Adrenal gland (tissue), 9 donors: ENCODE measurements at regions not wholly inside any gene's neighbourhood (a gene's known extent, or its start where the extent isn't known, plus 50 kb on each side); places are given as distances from the start of the nearest gene placed in this dataset.

Source experiments
- DNase-seq, 7 donors: peaks; one replicate each; pipeline ENCODE4 v3.0.0-alpha.2; 2019 to 2020
- H3K27ac ChIP-seq, 5 donors: fragments of 200-600 bp; sonication (generic) in 4 of 5; 1 replicate in 3 of 5; 2 replicates in 2 of 5; pipeline versions ENCODE4 v1.5.1 to v1.8.0; 2016 to 2020; ENCODE audit warnings: mild to moderate bottlenecking in 1 of 5
- H3K27me3 ChIP-seq: fragments of 200-600 bp; 2 replicates; pipeline ENCODE4 v1.8.0; 2021
- H3K36me3 ChIP-seq, 2 donors: fragments of 200-600 bp; replicated peaks in 1 of 2; 1 replicate in 1 of 2; 2 replicates in 1 of 2; pipeline versions ENCODE4 v1.5.1 to v1.8.0; 2018 to 2022
- H3K4me1 ChIP-seq, 2 donors: fragments of 200-600 bp; replicated peaks in 1 of 2; 1 replicate in 1 of 2; 2 replicates in 1 of 2; pipeline versions ENCODE4 v1.5.1 to v1.8.0; 2018 to 2021
- H3K4me3 ChIP-seq, 4 donors: fragments of 200-600 bp; sonication (generic) in 3 of 4; one replicate each; pipeline ENCODE4 v1.5.1; 2016 to 2018
- H3K9me3 ChIP-seq, 3 donors: fragments of 200-600 bp; sonication (generic) in 1 of 3; replicated peaks in 1 of 3; 1 replicate in 2 of 3; 2 replicates in 1 of 3; pipeline versions ENCODE4 v1.5.1 to v1.8.0; 2016 to 2021
- POLR2A ChIP-seq, 2 donors: fragments of 450-650 bp; IDR thresholded peaks; one replicate each; pipeline ENCODE4 v1.6.1; 2017; ENCODE audit warnings: antibody characterized with exemption in 2 of 2, mild to moderate bottlenecking in 2 of 2, moderate library complexity in 1 of 2
- WGBS, 4 donors: extraction: QIAGEN DNeasy Blood & Tissue Kit in 2 of 4; methylation state at CpG; one replicate each; pipeline versions ENCODE4 v1.1.5 to v1.1.7; 2013 to 2017; 5-methylcytosine and 5-hydroxymethylcytosine counted together
- intact Hi-C, 2 donors: fragments of 100-400 bp; cut with DNase I; formaldehyde crosslinking; loops; one replicate each; pipeline versions ENCODE4 v1.14.1 to v1.15.0; 2022 to 2023
- TF ChIP-seq, protein P1 (sequence below), 6 experiments: fragments of 450-650 bp in 4 of 6; fragments of 200-600 bp in 2 of 6; sonication (generic) in 1 of 6; IDR thresholded peaks; 1 replicate in 5 of 6; 2 replicates in 1 of 6; pipeline versions ENCODE4 v1.5.1 to v1.8.0; 2016 to 2021; ENCODE audit warnings: antibody characterized with exemption in 6 of 6, mild to moderate bottlenecking in 2 of 6, moderate library complexity in 1 of 6
- donor health status: healthy with polysubstance abuse.
- donor health status: Bipolar disorder and iron deficiency.
- donor health status: DM: yes; HTN: yes; CAD: no.
- donor health status: DM: no; HTN: no; CAD: no.
- donor health status: DM: no; HTN: no; CAD: no.

DNA sequence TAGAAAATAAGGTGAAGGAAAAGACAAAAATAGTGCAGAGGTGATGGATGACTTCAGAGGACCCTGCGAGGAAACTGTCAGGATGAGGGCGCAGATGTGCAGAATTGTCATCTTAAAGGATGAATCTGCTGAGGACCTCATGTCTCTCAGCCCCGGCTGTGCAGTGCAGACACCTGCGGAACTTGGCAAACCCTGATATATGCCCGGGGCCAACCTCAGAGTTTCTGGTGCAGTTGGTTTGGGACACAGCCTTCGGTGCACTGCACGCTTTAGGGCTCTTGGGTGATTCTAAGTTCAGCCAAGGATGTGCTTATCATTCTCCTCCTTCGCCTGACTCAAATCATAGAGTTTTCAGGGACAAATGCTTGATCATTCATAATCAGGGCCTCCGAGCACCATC, 310.1 kb downstream of the TCERG1L start:
- Histone ChIP-seq H3K4me1 (no peaks in the 10 kb centered on the region), H3K4me3 (no peak overlapping the region), H3K27ac (no peak overlapping the region), H3K36me3 (no peaks in the 10 kb centered on the region), H3K27me3 (no peaks in the 10 kb centered on the region), H3K9me3 (no peaks in the 10 kb centered on the region)
- TF ChIP-seq, protein P1, sequence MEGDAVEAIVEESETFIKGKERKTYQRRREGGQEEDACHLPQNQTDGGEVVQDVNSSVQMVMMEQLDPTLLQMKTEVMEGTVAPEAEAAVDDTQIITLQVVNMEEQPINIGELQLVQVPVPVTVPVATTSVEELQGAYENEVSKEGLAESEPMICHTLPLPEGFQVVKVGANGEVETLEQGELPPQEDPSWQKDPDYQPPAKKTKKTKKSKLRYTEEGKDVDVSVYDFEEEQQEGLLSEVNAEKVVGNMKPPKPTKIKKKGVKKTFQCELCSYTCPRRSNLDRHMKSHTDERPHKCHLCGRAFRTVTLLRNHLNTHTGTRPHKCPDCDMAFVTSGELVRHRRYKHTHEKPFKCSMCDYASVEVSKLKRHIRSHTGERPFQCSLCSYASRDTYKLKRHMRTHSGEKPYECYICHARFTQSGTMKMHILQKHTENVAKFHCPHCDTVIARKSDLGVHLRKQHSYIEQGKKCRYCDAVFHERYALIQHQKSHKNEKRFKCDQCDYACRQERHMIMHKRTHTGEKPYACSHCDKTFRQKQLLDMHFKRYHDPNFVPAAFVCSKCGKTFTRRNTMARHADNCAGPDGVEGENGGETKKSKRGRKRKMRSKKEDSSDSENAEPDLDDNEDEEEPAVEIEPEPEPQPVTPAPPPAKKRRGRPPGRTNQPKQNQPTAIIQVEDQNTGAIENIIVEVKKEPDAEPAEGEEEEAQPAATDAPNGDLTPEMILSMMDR (IDR thresholded peaks at IDR 0.05) = no peak
- 70 to 83% (median 80%) methylated on average over 9 of the region's 9 CpGs for WGBS, 4 donors
- peak in 2 of 7 donors; percentile 7 to 21 for DNase-seq
- intact Hi-C loops = no loop called here

DNA sequence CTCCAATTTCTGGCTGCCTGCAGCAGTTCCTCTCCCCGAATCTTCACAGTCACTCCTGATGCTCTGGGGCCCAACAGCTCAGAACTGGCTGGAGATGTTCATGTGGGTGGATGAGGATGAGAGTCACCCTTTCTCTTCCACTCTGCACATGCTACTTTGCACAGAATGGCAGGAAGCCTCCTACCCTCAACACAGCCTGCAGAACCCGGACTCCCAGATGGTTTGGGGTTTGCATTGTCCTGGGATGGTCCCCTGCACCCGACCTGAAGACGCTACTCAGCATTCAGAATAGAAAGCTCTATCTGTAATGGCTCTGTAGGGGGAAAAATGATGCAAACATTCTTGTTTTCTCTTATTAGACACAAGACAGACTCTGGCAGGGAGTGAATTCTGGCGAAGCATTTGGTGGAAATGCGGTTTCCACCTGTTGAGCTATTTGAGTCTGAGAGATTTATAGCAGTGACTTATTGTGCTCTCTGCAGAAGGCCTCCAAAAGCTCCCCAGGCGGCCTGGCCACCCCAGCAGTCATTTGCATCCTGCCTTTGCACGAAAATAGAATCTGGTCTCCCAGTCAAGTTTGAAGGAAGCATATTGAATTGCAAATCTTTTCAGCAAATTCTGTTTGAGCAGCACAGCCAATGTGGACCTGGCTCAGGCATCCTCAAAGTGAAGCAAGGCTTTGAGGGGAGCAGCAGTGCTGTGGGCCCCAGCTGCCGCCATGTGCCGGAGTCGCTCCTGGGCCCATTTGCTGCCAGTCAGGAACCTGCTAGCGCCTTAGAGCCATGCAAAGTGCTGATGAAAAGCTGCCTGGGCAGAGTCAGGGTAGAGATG, 309.3 kb downstream of the TCERG1L start:
- Histone ChIP-seq H3K4me3 (no peak overlapping the region), H3K27ac (no peak overlapping the region), H3K9me3 (no peaks in the 10 kb centered on the region), H3K36me3 (no peaks in the 10 kb centered on the region), H3K27me3 (no peaks in the 10 kb centered on the region), H3K4me1 (no peaks in the 10 kb centered on the region)
- intact Hi-C loops = no loop called here
- TF ChIP-seq POLR2A (IDR thresholded peaks at IDR 0.05) = no peak
- TF ChIP-seq, protein P1 (IDR thresholded peaks at IDR 0.05) = no peak
- DNase-seq = peak in 2 of 7 donors; percentile 5 to 17
- WGBS, 4 donors = 44 to 66% (median 65%) methylated on average over 8 to 12 of the region's 12 CpGs

DNA sequence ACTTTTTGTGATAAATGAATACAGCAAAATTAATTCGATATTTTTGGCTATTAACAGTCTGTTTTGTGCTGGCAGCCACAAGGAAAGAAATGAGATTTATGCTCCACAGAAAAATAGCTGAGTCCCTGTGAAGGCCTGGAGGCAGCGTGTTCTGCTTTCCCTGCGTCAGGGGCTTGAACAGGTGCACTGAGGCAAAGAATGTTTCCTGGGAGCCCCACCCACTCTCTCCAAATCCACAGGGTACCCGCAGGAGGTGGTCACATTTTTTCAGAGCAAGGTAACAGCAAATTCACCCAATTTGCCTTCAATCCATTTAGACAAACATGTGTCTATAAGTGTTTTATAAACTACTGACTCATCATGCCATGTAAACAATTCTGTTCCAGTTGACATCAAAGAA, 308.1 kb downstream of the TCERG1L start:
- TF ChIP-seq POLR2A (IDR thresholded peaks at IDR 0.05) = no peak
- TF ChIP-seq, protein P1 (IDR thresholded peaks at IDR 0.05) = no peak
- Histone ChIP-seq H3K9me3 (no peaks in the 10 kb centered on the region), H3K4me1 (no peaks in the 10 kb centered on the region), H3K27ac (no peak overlapping the region), H3K27me3 (no peaks in the 10 kb centered on the region), H3K4me3 (no peak overlapping the region), H3K36me3 (no peaks in the 10 kb centered on the region)
- DNase-seq = no peak
- WGBS, 4 donors = 80 to 88% (median 84%) methylated on average over 4 of the region's 4 CpGs
- intact Hi-C loops = no loop called here

DNA sequence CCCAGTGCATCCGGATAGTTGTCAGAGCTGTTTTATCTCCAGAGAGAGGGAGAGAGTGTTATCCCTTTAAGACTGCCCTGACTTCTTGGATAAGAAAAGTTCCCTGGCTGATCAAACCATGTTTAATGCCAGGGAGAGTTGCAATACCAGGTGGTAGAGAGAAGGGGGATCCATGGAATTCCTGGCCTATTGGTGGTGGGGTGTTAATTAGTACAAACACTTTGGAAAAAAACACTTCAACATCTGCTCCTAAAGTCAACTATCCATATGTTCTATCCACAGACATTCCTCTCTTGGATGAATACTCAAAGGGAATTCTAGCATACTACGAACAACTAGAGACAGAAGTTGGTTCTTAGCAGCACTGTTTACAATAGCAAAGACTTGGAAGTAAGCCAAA, 307.2 kb downstream of the TCERG1L start:
- no peak for DNase-seq
- no peaks in the 10 kb centered on the region for H3K27me3 ChIP-seq
- H3K9me3 ChIP-seq = no peaks in the 10 kb centered on the region
- H3K4me1 ChIP-seq = no peaks in the 10 kb centered on the region
- WGBS, 4 donors = 69 to 87% (median 79%) methylated on average over 2 of the region's 2 CpGs
- TF ChIP-seq, protein P1 (IDR thresholded peaks at IDR 0.05) = no peak
- TF ChIP-seq POLR2A (IDR thresholded peaks at IDR 0.05) = no peak
- no peak overlapping the region for H3K27ac ChIP-seq
- no peaks in the 10 kb centered on the region for H3K36me3 ChIP-seq
- intact Hi-C loops = no loop called here
- H3K4me3 ChIP-seq = no peak overlapping the region
